Neutrophil (primary cell): ENCODE measurements at regions not wholly inside any gene's neighbourhood (a gene's known extent, or its start where the extent isn't known, plus 50 kb on each side); places are given as distances from the start of the nearest gene placed in this dataset.

Experiments
- H3K27ac ChIP-seq: fragments of 200-600 bp; sonication (generic); 2 replicates; pipeline ENCODE4 v1.5.1; 2016; ENCODE audit warnings: mild to moderate bottlenecking, moderate library complexity
- H3K27me3 ChIP-seq: fragments of 200-600 bp; sonication (generic); 2 replicates; pipeline ENCODE4 v1.6.0; 2016; ENCODE audit warnings: mild to moderate bottlenecking
- H3K36me3 ChIP-seq: fragments of 200-600 bp; sonication (generic); 2 replicates; pipeline ENCODE4 v1.5.1; 2017
- H3K4me1 ChIP-seq, 2 experiments: fragments of 200-600 bp in 1 of 2; sonication (generic) in 1 of 2; 1 replicate in 1 of 2; 2 replicates in 1 of 2; pipeline versions ENCODE4 v1.5.1 to v1.6.1; 2013 to 2016; ENCODE audit warnings: low read depth in 1 of 2, low read length in 1 of 2, mild to moderate bottlenecking in 1 of 2, moderate library complexity in 1 of 2; ENCODE audit not compliant: control insufficient read depth in 1 of 2, insufficient read depth in 1 of 2
- H3K4me3 ChIP-seq, 2 experiments: fragments of 200-600 bp in 1 of 2; sonication (generic) in 1 of 2; 1 replicate in 1 of 2; 2 replicates in 1 of 2; pipeline ENCODE4 v1.5.1; 2013 to 2016; ENCODE audit warnings: low read depth in 1 of 2, low read length in 1 of 2, mild to moderate bottlenecking in 1 of 2, moderate library complexity in 1 of 2
- H3K9me3 ChIP-seq: fragments of 200-600 bp; sonication (generic); 2 replicates; pipeline ENCODE4 v1.5.1; 2016
- TF ChIP-seq, protein P1 (sequence below): fragments of 200-600 bp; sonication (generic); IDR thresholded peaks from 2 replicates; pipeline ENCODE4 v1.5.1; 2016; ENCODE audit warnings: antibody characterized with exemption

DNA sequence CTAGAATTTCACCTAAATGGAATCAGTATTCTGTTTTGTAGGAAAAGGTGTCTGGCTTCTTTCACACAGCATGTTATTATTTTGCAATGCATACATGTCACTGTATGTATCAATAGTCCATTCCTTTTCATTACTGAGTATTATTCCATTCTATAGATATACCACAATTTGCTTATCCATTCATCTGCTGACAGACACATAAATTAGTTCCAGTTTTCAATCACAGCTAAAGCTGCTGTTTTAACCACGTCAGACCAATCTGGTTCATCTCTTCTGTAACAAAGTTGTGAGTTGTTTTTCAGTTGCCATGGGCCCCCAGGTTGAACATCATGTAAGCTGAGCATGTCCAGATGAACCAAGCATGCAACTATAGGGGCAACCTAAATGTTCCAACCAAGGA, 282.1 kb upstream of the MKLN1 start:
- Histone ChIP-seq H3K9me3 (no peaks in the 10 kb centered on the region), H3K36me3 (peaks cover 21% of the 10 kb centered on the region), H3K27ac (no peak overlapping the region), H3K4me1 (peaks cover 5 to 6% of the 10 kb centered on the region in 2 experiments), H3K27me3 (no peaks in the 10 kb centered on the region), H3K4me3 (no peak overlapping the region)
- TF ChIP-seq, protein P1, sequence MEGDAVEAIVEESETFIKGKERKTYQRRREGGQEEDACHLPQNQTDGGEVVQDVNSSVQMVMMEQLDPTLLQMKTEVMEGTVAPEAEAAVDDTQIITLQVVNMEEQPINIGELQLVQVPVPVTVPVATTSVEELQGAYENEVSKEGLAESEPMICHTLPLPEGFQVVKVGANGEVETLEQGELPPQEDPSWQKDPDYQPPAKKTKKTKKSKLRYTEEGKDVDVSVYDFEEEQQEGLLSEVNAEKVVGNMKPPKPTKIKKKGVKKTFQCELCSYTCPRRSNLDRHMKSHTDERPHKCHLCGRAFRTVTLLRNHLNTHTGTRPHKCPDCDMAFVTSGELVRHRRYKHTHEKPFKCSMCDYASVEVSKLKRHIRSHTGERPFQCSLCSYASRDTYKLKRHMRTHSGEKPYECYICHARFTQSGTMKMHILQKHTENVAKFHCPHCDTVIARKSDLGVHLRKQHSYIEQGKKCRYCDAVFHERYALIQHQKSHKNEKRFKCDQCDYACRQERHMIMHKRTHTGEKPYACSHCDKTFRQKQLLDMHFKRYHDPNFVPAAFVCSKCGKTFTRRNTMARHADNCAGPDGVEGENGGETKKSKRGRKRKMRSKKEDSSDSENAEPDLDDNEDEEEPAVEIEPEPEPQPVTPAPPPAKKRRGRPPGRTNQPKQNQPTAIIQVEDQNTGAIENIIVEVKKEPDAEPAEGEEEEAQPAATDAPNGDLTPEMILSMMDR: no peak

DNA sequence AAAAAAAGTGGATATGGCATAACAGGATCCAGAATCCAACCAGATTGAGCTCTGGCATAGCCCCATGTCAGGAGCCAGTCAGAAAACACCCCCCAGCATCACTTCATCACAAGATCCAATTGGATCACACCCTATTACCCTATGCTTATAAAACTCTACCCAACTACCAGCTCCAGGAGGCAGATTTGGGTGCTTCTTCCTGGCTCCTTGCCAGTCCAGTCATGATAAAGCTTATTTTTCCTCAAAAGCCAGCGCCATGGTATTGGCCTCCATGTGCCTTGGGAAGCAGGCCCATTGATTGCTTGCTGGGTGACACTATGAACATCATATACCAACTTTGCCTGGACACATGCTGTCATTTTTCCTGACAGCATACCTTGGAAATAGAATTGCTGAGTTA, 281.4 kb upstream of the MKLN1 start:
- H3K27ac ChIP-seq: peak overlapping the region; percentile 28
- peaks cover 2 to 4% of the 10 kb centered on the region in 2 experiments for H3K4me1 ChIP-seq
- TF ChIP-seq, protein P1: no peak
- H3K4me3 ChIP-seq: no peak overlapping the region
- peaks cover 28% of the 10 kb centered on the region for H3K36me3 ChIP-seq
- H3K27me3 ChIP-seq: no peaks in the 10 kb centered on the region
- no peaks in the 10 kb centered on the region for H3K9me3 ChIP-seq

DNA sequence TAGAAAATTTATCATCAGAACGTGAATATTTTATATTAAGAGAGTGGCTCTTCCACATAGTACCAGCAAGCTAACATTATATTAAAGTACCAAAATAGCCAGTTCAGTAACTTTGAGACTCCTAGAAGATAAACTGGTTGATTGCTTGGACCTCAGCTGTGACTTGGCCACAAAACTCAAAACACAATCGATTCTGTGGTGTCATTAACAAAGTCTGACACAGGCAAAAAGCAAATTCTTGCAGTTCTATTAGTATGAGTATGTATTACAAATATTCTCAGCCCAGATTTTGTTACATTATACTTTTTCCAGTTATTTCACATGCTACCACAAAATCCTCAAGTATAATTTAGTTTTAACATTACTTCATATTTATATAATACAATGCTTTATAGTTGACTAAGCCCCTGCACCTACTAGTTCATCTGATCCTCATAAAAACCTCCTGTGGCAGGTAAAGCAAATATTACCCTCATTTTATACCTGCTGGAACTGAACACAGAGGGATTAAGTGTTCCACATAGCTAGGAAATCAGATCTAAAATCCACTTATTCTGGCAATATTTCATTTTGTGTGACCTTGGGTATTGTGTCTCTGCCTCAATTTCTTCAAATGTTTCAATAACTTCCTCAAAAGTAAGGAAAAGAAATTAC, 279.9 kb upstream of the MKLN1 start:
- Histone ChIP-seq H3K4me3 (no peak overlapping the region), H3K27me3 (no peaks in the 10 kb centered on the region), H3K9me3 (no peaks in the 10 kb centered on the region), H3K27ac (peak overlapping the region; percentile 33), H3K36me3 (peaks cover 37% of the 10 kb centered on the region), H3K4me1 (peaks cover 2 to 4% of the 10 kb centered on the region in 2 experiments)
- TF ChIP-seq, protein P1: no peak

- Histone ChIP-seq H3K4me1 (peaks cover 4 to 6% of the 10 kb centered on the region in 2 experiments), H3K9me3 (no peaks in the 10 kb centered on the region), H3K36me3 (peaks cover 41% of the 10 kb centered on the region), H3K27ac (no peak overlapping the region), H3K4me3 (no peak overlapping the region), H3K27me3 (no peaks in the 10 kb centered on the region)
- TF ChIP-seq, protein P1: no peak
These were observed 276.4 kb upstream of the MKLN1 start for GRCh38 chr7:131051304-131051703.

DNA sequence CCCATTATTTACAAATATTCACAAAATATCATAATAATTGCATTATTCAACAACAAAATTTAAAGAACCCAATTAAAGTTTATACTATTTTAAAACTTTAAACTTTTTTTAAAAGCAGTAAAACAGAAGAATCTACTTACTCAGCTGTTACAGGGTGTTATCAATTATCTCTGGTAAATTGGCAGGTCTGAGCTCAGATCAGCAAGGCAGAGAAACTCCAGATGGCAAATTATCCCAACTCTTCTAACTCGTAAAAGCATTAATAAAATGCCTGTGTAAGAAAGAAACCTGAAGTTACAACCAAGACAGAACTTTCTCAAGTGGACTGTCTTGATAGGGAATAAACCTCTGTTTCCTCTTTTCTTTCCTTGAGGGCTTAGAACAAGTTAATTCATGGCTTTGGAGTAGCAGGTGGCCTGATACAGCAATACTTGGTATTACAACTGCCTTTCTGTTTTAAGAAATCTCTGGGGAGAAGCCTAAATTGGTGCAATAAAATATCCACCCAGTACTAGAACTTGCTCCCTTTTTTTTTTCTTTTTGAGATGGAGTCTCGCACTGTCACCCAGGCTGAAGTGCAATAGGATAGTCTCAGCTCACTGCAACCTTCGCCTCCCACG, 275.3 kb upstream of the MKLN1 start:
- TF ChIP-seq, protein P1: no peak
- H3K36me3 ChIP-seq: peaks cover 41% of the 10 kb centered on the region
- H3K4me1 ChIP-seq: peaks cover 14 to 17% of the 10 kb centered on the region in 2 experiments
- peak overlapping the region; percentile 7 for H3K27ac ChIP-seq
- H3K4me3 ChIP-seq: no peak overlapping the region
- H3K9me3 ChIP-seq: no peaks in the 10 kb centered on the region
- H3K27me3 ChIP-seq: no peaks in the 10 kb centered on the region
